ENCODE measurements at regions not wholly inside any gene's neighbourhood (a gene's known extent, or its start where the extent isn't known, plus 50 kb on each side); places are given as distances from the start of the nearest gene placed in this dataset.

- TF ChIP-seq, protein P1, sequence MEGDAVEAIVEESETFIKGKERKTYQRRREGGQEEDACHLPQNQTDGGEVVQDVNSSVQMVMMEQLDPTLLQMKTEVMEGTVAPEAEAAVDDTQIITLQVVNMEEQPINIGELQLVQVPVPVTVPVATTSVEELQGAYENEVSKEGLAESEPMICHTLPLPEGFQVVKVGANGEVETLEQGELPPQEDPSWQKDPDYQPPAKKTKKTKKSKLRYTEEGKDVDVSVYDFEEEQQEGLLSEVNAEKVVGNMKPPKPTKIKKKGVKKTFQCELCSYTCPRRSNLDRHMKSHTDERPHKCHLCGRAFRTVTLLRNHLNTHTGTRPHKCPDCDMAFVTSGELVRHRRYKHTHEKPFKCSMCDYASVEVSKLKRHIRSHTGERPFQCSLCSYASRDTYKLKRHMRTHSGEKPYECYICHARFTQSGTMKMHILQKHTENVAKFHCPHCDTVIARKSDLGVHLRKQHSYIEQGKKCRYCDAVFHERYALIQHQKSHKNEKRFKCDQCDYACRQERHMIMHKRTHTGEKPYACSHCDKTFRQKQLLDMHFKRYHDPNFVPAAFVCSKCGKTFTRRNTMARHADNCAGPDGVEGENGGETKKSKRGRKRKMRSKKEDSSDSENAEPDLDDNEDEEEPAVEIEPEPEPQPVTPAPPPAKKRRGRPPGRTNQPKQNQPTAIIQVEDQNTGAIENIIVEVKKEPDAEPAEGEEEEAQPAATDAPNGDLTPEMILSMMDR (IDR thresholded peaks at IDR 0.05 in 4 of 5, conservative IDR thresholded peaks at IDR 0.05 in 1 of 5), result no peak
- TF ChIP-seq POLR2A (IDR thresholded peaks at IDR 0.05), result no peak
These were observed 203.0 kb downstream of the GRIA2 start for GRCh38 chr4:157423526-157424020.
